Tibial artery (tissue), 4 donors: ENCODE measurements at regions not wholly inside any gene's neighbourhood (a gene's known extent, or its start where the extent isn't known, plus 50 kb on each side); places are given as distances from the start of the nearest gene placed in this dataset.
"Not testable (repeated sequence)": the region's sequence is repeated elsewhere in the genome, so short reads cannot be mapped to it uniquely, and the experiment has no call there.

Experiments
- DNase-seq, 2 donors: peaks; one replicate each; pipeline ENCODE4 v3.0.0-alpha.2; 2019
- H3K27ac ChIP-seq, 2 donors: fragments of 200-600 bp; sonication (generic) in 1 of 2; 1 replicate in 1 of 2; 2 replicates in 1 of 2; pipeline ENCODE4 v1.5.1; 2018 to 2019; ENCODE audit warnings: mild to moderate bottlenecking in 1 of 2
- H3K27me3 ChIP-seq, 2 donors: fragments of 200-600 bp; sonication (generic) in 1 of 2; one replicate each; pipeline versions ENCODE4 v1.5.1 to v1.6.0; 2016 to 2019
- H3K36me3 ChIP-seq, 3 donors: fragments of 200-600 bp; sonication (generic) in 2 of 3; one replicate each; pipeline ENCODE4 v1.5.1; 2016 to 2019; ENCODE audit warnings: mild to moderate bottlenecking in 2 of 3
- H3K4me1 ChIP-seq, 4 donors: fragments of 200-600 bp; sonication (generic) in 2 of 4; 1 replicate in 3 of 4; 2 replicates in 1 of 4; pipeline ENCODE4 v1.5.1; 2016 to 2019
- H3K4me3 ChIP-seq, 2 donors: fragments of 200-600 bp; sonication (generic) in 1 of 2; 1 replicate in 1 of 2; 2 replicates in 1 of 2; pipeline ENCODE4 v1.5.1; 2018 to 2019; ENCODE audit warnings: mild to moderate bottlenecking in 2 of 2
- H3K9me3 ChIP-seq, 3 donors: fragments of 200-600 bp; sonication (generic) in 1 of 3; one replicate each; pipeline ENCODE4 v1.5.1; 2016 to 2019
- intact Hi-C: fragments of 100-400 bp; cut with DNase I; formaldehyde crosslinking; loops from one replicate; pipeline ENCODE4 v1.15.0; 2023; ENCODE audit warnings: low total_unique reads
- TF ChIP-seq, protein P1 (sequence below), 2 experiments: fragments of 200-600 bp in 1 of 2; fragments of 450-650 bp in 1 of 2; IDR thresholded peaks; one replicate each; pipeline ENCODE4 v1.5.1; 2017 to 2019; ENCODE audit warnings: antibody characterized with exemption in 2 of 2, mild to moderate bottlenecking in 1 of 2, moderate library complexity in 1 of 2

DNA sequence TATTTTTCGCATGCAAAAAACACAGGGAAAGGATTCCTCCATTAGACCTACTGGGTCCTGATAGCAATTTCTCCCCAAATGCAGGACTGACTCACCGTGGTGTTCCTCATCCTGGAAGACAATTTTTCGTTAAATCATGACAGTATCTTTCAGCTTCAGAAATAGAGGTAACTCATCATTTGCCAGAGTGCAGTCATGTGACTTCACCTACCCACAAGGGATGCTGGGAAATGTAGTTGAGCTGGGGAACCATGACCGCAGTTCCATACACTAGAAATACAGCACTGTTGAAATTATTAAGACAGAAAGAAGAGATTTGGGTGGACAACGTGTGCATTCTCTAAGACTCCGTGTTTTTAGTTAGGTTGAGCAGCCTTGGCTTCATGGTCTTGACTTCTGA, 269.5 kb upstream of the USP9Y start:
- Histone ChIP-seq H3K4me3 (no peak overlapping the region), H3K27me3 (no peaks in the 10 kb centered on the region), H3K9me3 (no peaks in the 10 kb centered on the region), H3K36me3 (no peaks in the 10 kb centered on the region), H3K27ac (no peak overlapping the region), H3K4me1 (no peaks in the 10 kb centered on the region)
- TF ChIP-seq, protein P1, sequence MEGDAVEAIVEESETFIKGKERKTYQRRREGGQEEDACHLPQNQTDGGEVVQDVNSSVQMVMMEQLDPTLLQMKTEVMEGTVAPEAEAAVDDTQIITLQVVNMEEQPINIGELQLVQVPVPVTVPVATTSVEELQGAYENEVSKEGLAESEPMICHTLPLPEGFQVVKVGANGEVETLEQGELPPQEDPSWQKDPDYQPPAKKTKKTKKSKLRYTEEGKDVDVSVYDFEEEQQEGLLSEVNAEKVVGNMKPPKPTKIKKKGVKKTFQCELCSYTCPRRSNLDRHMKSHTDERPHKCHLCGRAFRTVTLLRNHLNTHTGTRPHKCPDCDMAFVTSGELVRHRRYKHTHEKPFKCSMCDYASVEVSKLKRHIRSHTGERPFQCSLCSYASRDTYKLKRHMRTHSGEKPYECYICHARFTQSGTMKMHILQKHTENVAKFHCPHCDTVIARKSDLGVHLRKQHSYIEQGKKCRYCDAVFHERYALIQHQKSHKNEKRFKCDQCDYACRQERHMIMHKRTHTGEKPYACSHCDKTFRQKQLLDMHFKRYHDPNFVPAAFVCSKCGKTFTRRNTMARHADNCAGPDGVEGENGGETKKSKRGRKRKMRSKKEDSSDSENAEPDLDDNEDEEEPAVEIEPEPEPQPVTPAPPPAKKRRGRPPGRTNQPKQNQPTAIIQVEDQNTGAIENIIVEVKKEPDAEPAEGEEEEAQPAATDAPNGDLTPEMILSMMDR (IDR thresholded peaks at IDR 0.05): no peak
- intact Hi-C loops: no loop called here
- DNase-seq: no peak

DNA sequence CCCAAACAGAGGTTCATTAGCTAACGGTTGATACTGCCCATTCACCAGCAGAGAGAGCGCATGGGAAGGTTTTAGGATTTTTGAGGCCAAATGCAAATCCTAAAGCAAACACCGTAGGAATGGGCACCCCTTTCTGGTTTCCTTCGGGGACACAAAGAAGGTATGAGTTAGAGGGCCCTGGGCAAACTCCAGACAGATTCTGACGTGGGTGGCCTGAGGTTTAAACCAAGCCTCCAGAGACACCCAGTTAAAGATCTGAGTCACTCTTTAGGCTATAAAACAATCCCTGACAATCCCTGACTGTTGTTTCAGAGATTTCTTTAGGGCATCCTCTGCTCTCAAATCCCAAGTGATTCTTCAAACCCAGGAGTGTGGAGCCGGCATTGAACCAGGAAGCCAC, 262.2 kb upstream of the USP9Y start:
- H3K9me3 ChIP-seq, H3K4me3 ChIP-seq, H3K36me3 ChIP-seq, intact Hi-C loops, H3K4me1 ChIP-seq, DNase-seq, H3K27ac ChIP-seq, H3K27me3 ChIP-seq: not testable (repeated sequence)

DNA sequence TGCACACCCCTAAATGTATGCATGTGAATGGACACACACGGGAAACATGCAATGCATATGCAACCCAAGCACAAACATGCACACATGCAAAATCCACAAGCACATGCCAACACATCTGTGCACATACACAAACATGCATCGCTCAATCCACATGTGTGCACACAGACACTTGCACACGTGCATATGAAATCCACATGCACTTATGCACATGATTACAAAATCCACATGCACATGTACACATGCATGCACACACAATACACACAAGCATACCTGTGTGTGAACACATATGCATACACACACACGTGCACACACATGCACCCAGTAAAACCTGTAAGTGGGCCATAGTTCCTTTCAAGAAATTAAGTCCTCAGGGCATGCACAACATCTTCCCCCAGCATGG, 256.8 kb upstream of the USP9Y start:
- intact Hi-C loops: no loop called here
- TF ChIP-seq, protein P1 (IDR thresholded peaks at IDR 0.05): no peak
- H3K27ac ChIP-seq: no peak overlapping the region
- H3K27me3 ChIP-seq: no peaks in the 10 kb centered on the region
- H3K4me3 ChIP-seq: no peak overlapping the region
- no peaks in the 10 kb centered on the region for H3K36me3 ChIP-seq
- no peaks in the 10 kb centered on the region for H3K4me1 ChIP-seq
- no peaks in the 10 kb centered on the region for H3K9me3 ChIP-seq
- DNase-seq: no peak

DNA sequence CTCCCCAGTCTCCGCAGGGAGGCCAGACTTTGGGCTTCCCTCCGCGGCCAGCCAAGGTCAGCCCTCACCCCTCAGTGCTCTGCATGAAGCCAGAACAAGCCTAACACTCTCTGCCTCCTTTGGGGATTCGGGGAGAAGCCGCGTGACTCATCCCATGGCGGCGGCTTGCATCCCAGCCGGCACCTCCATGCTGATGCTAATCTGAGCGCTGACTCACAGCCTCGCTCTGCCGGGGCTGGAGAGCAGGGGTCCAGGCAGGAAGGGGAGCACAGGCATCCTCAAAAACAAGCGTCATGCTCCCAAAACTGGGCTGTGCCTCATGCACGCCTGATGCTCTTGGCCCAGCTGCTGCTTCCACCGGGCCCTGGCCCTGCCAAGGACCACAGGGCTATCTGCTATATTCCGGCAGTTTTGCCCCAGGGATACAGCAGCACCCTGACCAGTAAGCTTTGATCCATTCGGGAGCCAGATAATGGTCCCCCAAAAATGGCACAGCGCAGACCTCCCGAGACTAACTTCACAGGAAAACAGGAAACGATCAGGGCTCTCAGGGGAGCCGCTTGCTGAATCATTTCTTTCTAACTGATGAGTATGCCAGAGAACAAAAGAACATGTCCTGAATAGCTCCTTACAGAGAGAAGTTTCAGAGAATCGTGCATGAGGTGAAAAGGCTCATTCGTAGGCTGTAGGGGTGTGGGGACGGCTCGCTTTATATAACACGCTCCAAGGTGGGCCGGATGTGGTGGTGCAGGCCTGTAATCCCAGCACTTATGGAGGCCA, 254.4 kb upstream of the USP9Y start:
- DNase-seq: peak in 1 of 2 donors; percentile 68
- intact Hi-C loops: not testable (repeated sequence)

DNA sequence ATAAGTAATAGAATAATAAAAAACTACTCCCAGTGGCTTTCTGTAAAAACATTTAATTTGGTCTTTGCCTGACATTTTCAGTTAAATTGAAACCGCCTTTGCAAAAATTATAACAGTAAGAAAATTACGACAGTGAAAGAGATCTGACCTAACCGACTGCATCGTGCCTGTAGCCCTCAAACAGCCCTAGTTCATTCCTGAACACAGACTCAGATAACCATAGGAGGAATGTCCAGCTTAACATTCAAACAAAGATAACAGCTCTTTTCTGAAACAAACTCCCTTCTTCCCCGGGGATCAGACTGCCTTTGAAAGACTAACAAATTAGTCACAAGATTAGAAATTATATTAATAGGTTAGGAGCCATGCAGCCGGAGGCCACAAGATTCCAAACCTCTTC, 252.5 kb upstream of the USP9Y start:
- H3K9me3 ChIP-seq, H3K27ac ChIP-seq, intact Hi-C loops, DNase-seq, H3K4me1 ChIP-seq, H3K27me3 ChIP-seq, H3K36me3 ChIP-seq, H3K4me3 ChIP-seq: not testable (repeated sequence)

More for the DNA sequence above, 254.4 kb upstream of the USP9Y start:
- H3K4me1 ChIP-seq, H3K27me3 ChIP-seq, H3K9me3 ChIP-seq, H3K4me3 ChIP-seq, H3K36me3 ChIP-seq, H3K27ac ChIP-seq: not testable (repeated sequence)

DNA sequence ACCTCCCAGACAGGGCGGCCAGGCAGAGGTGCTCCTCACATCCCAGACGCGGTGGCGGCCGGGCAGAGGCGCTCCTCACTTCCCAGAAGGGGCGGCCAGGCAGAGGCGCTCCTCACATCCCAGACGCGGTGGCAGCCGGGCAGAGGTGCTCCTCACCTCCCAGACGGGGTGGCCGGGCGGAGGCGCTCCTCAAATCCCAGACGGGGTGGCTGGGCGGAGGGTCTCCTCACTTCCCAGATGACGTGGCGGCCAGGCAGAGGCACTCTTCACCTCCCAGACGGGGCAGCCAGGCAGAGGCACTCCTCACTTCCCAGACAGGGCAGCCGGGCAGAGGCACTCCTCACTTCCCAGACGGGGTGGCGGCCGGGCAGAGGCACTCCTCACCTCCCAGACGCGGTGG, 247.7 kb upstream of the USP9Y start:
- H3K36me3 ChIP-seq, H3K27ac ChIP-seq, H3K4me1 ChIP-seq, DNase-seq, H3K9me3 ChIP-seq, H3K27me3 ChIP-seq, intact Hi-C loops, H3K4me3 ChIP-seq: not testable (repeated sequence)

DNA sequence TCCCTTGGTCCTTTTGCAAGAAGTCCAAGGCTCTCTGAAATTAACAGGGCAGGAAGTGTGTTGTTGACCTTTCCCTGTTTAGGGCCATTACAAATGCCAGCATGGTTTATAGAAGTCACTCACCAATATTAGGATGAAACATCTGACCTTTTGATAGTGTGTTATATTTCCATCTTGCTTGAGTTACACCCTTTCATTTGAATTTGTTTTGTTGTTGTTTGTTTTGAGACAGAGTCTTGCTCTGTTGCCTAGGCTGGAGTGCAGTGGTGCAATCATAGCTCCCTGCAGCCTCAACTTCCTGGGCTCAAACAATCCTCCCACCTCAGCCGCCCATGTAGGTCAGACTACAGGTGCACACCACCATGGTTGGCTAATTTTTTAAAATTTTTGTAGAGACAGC, 241.1 kb upstream of the USP9Y start:
- Histone ChIP-seq H3K4me1 (no peaks in the 10 kb centered on the region), H3K27ac (no peak overlapping the region), H3K9me3 (no peaks in the 10 kb centered on the region), H3K4me3 (no peak overlapping the region), H3K27me3 (no peaks in the 10 kb centered on the region), H3K36me3 (no peaks in the 10 kb centered on the region)
- intact Hi-C loops: no loop called here
- DNase-seq: no peak
- TF ChIP-seq, protein P1 (IDR thresholded peaks at IDR 0.05): no peak

DNA sequence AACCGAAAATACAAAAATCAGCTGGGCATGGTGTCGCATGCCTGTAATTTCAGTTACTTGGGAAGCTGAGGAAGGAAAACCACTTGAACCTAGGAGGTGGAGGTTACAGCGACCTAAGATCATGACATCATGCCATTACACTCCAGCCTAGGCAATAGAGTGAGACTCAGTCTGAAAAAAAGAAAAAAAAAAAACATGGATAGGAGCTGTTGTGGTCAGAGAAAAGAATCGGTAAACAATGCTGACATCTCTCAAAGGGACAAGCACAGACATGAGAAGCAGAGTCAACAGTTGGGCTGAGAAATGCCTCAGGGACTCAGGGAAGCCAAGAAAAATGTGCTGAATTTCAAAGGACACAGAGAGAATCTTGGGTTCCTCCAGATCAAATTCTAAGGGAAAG, 236.9 kb upstream of the USP9Y start:
- TF ChIP-seq, protein P1 (IDR thresholded peaks at IDR 0.05): no peak
- H3K4me3 ChIP-seq: no peak overlapping the region
- intact Hi-C loops: no loop called here

More for the DNA sequence above, 236.9 kb upstream of the USP9Y start:
- DNase-seq: no peak
- Histone ChIP-seq H3K9me3 (no peaks in the 10 kb centered on the region), H3K27me3 (no peaks in the 10 kb centered on the region), H3K4me1 (no peaks in the 10 kb centered on the region), H3K36me3 (no peaks in the 10 kb centered on the region), H3K27ac (no peak overlapping the region)
